CD14-positive monocyte (primary cell): ENCODE measurements at regions not wholly inside any gene's neighbourhood (a gene's known extent, or its start where the extent isn't known, plus 50 kb on each side); places are given as distances from the start of the nearest gene placed in this dataset.

Experiments used
- DNase-seq, 3 donors: peaks; one replicate each; pipeline ENCODE4 v3.0.0-alpha.2; 2011 to 2022
- H2AFZ ChIP-seq: 2 replicates; pipeline ENCODE4 v1.6.0; 2012; ENCODE audit warnings: mild to moderate bottlenecking, low read depth, low read length, inconsistent platforms; ENCODE audit not compliant: insufficient read depth, poor library complexity, severe bottlenecking
- H3K27ac ChIP-seq, 2 donors: 1 replicate in 1 of 2; 2 replicates in 1 of 2; pipeline ENCODE4 v1.5.1; 2012 to 2013; ENCODE audit warnings: low read length in 2 of 2, control low read depth in 1 of 2, inconsistent platforms in 1 of 2, low read depth in 1 of 2, mild to moderate bottlenecking in 1 of 2
- H3K27me3 ChIP-seq, 2 donors: one replicate each; pipeline versions ENCODE4 v1.6.0 to v1.6.1; 2011 to 2013; ENCODE audit warnings: low read length in 2 of 2; ENCODE audit not compliant: control insufficient read depth in 2 of 2, insufficient read depth in 2 of 2
- H3K36me3 ChIP-seq, 2 donors: replicated peaks in 1 of 2; 1 replicate in 1 of 2; 2 replicates in 1 of 2; pipeline versions ENCODE4 v1.5.1 to v1.6.1; 2012 to 2013; ENCODE audit warnings: low read length in 2 of 2, control low read depth in 1 of 2, inconsistent platforms in 1 of 2, mild to moderate bottlenecking in 1 of 2; ENCODE audit not compliant: insufficient read depth in 2 of 2, control insufficient read depth in 1 of 2
- H3K4me1 ChIP-seq, 2 donors: 1 replicate in 1 of 2; 2 replicates in 1 of 2; pipeline versions ENCODE4 v1.5.1 to v1.6.1; 2012 to 2013; ENCODE audit warnings: low read length in 2 of 2, control low read depth in 1 of 2, inconsistent platforms in 1 of 2, mild to moderate bottlenecking in 1 of 2, moderate library complexity in 1 of 2; ENCODE audit not compliant: insufficient read depth in 2 of 2, control insufficient read depth in 1 of 2
- H3K4me2 ChIP-seq: replicated peaks from 2 replicates; pipeline ENCODE3; 2012; ENCODE audit warnings: low read length, moderate library complexity, mild to moderate bottlenecking; ENCODE audit not compliant: poor library complexity, severe bottlenecking; ENCODE audit errors: extremely low read depth
- H3K4me3 ChIP-seq, 3 experiments: fragments of 200-600 bp in 1 of 3; sonication (generic) in 1 of 3; replicated peaks in 1 of 3; 1 replicate in 2 of 3; 2 replicates in 1 of 3; pipeline ENCODE4 v1.5.1; 2011 to 2013; ENCODE audit warnings: low read length in 3 of 3, mild to moderate bottlenecking in 3 of 3, control low read depth in 2 of 3, low read depth in 2 of 3, inconsistent platforms in 1 of 3, moderate library complexity in 1 of 3
- H3K79me2 ChIP-seq: 2 replicates; pipeline ENCODE4 v1.6.0; 2012; ENCODE audit warnings: mild to moderate bottlenecking, control low read depth, inconsistent platforms, low read length, moderate library complexity; ENCODE audit not compliant: insufficient read depth
- H3K9ac ChIP-seq: 2 replicates; pipeline ENCODE4 v1.6.0; 2017; ENCODE audit warnings: low read length, mild to moderate bottlenecking; ENCODE audit not compliant: insufficient read depth, poor library complexity, severe bottlenecking
- H3K9me3 ChIP-seq, 2 donors: replicated peaks in 1 of 2; 1 replicate in 1 of 2; 2 replicates in 1 of 2; pipeline versions ENCODE4 v1.5.1 to v1.6.1; 2012 to 2013; ENCODE audit warnings: low read length in 2 of 2, control low read depth in 1 of 2; ENCODE audit not compliant: control insufficient read depth in 1 of 2, insufficient read depth in 1 of 2
- H4K20me1 ChIP-seq: 2 replicates; pipeline ENCODE4 v1.6.0; 2012; ENCODE audit warnings: mild to moderate bottlenecking, low read length, control low read depth, moderate library complexity; ENCODE audit not compliant: insufficient read depth
- H3K27ac Mint-ChIP-seq, 7 donors: one replicate each; pipeline ENCODE4 v1.8.0; 2020; ENCODE audit warnings: mild to moderate bottlenecking in 7 of 7, mixed read lengths in 7 of 7, moderate library complexity in 6 of 7, inconsistent platforms in 2 of 7
- H3K27me3 Mint-ChIP-seq, 3 donors: one replicate each; pipeline ENCODE4 v1.8.0; 2021 to 2022; ENCODE audit warnings: low read depth in 3 of 3, mild to moderate bottlenecking in 3 of 3, mixed read lengths in 3 of 3, moderate library complexity in 3 of 3, inconsistent platforms in 1 of 3
- H3K36me3 Mint-ChIP-seq, 2 donors: one replicate each; pipeline ENCODE4 v1.8.0; 2020; ENCODE audit warnings: mixed read lengths in 2 of 2, inconsistent platforms in 1 of 2, mild to moderate bottlenecking in 1 of 2
- H3K4me1 Mint-ChIP-seq: one replicate; pipeline ENCODE4 v1.8.0; 2020; ENCODE audit warnings: mild to moderate bottlenecking, mixed read lengths
- H3K4me3 Mint-ChIP-seq, 2 donors: one replicate each; pipeline ENCODE4 v1.8.0; 2020; ENCODE audit warnings: mild to moderate bottlenecking in 2 of 2, mixed read lengths in 2 of 2, moderate library complexity in 1 of 2
- H3K9me3 Mint-ChIP-seq, 7 donors: one replicate each; pipeline ENCODE4 v1.8.0; 2020 to 2022; ENCODE audit warnings: mixed read lengths in 7 of 7, mild to moderate bottlenecking in 6 of 7, moderate library complexity in 6 of 7, inconsistent platforms in 2 of 7
- WGBS: methylation state at CpG from one replicate; pipeline ENCODE4 v1.1.5; 2013; ENCODE audit warnings: missing lambda C conversion rate; ENCODE audit not compliant: insufficient coverage; 5-methylcytosine and 5-hydroxymethylcytosine counted together
- intact Hi-C, 2 donors: fragments of 100-400 bp; cut with micrococcal nuclease; formaldehyde crosslinking; loops; one replicate each; pipeline versions ENCODE4 v1.15.0 to v1.15.1; 2023
- TF ChIP-seq, protein P1 (sequence below): fragments of 200-600 bp; IDR thresholded peaks from one replicate; pipeline ENCODE4 v1.8.0; 2022; ENCODE audit warnings: antibody characterized with exemption, mild to moderate bottlenecking

DNA sequence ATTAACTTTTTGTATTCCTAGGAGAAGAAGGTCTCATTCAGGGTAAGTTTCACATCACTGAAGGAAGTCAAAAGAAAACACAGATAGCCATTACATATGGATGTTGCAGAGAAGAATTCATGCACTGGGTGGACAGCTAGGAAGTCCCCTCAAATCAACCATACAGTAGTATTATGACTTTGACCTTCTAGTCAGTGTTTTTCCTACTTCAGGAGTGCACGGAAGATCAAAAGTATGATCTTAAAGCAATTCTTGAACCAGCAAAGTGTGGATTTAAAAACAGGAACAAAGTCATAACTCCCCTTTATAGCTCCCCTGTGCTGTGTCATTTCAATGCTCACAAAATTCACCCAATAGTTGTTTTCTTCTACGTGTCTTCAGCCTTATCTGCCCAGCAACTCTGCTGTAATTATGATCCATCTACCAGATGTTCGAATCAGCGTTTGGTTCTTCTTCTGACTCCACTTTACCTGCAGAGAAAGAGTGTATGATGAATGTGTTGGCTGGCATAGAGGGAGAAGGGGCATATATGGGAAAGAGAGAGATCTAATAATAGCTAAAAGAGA, 118.1 kb upstream of the MEIS2 start:
- Histone ChIP-seq H3K27me3 (no peaks in the 10 kb centered on the region), H4K20me1 (no peaks in the 10 kb centered on the region), H3K4me3 (no peak overlapping the region), H3K4me1 (no peaks in the 10 kb centered on the region), H3K36me3 (no peaks in the 10 kb centered on the region), H3K27ac (no peak overlapping the region), H3K4me2 (no peak overlapping the region), H3K79me2 (no peaks in the 10 kb centered on the region), H3K9me3 (no peaks in the 10 kb centered on the region), H3K9ac (no peak overlapping the region), H2AFZ (no peak overlapping the region)
- H3K4me1 Mint-ChIP-seq, result no peaks in the 10 kb centered on the region
- DNase-seq, result no peak
- intact Hi-C loops, result no loop called here
- H3K9me3 Mint-ChIP-seq, result peaks cover 0 to 9% (median 3%) of the 10 kb centered on the region in 7 donors
- no CpG with 5 or more reads among the region's 4 CpGs for WGBS
- no peak overlapping the region for H3K27ac Mint-ChIP-seq
- no peak overlapping the region for H3K4me3 Mint-ChIP-seq
- H3K36me3 Mint-ChIP-seq, result no peaks in the 10 kb centered on the region
- TF ChIP-seq, protein P1, sequence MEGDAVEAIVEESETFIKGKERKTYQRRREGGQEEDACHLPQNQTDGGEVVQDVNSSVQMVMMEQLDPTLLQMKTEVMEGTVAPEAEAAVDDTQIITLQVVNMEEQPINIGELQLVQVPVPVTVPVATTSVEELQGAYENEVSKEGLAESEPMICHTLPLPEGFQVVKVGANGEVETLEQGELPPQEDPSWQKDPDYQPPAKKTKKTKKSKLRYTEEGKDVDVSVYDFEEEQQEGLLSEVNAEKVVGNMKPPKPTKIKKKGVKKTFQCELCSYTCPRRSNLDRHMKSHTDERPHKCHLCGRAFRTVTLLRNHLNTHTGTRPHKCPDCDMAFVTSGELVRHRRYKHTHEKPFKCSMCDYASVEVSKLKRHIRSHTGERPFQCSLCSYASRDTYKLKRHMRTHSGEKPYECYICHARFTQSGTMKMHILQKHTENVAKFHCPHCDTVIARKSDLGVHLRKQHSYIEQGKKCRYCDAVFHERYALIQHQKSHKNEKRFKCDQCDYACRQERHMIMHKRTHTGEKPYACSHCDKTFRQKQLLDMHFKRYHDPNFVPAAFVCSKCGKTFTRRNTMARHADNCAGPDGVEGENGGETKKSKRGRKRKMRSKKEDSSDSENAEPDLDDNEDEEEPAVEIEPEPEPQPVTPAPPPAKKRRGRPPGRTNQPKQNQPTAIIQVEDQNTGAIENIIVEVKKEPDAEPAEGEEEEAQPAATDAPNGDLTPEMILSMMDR, result no peak
- no peaks in the 10 kb centered on the region for H3K27me3 Mint-ChIP-seq

DNA sequence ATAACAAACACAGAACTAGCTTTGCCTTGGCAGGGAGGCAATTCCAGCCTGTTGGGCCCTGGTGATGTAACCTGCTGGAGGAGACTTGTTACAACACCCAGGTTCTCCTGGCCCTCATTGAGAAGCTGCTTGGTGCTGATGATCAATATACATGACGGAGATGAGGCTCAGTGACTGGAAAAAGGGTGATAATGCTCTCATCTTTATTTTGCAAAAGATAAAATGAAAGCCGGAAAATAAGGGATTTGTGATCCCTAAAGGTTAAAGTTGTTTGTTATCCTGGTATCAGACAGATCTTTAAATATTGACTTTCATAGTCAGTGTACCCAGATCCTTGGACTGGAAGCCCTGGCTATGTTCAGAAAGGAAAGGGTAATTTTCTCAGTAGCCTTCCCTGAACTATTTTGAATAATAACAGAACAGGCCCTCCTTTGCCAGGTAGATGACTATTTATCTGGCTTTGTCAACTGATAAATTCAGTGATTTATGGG, 118.9 kb upstream of the MEIS2 start:
- no peaks in the 10 kb centered on the region for H3K36me3 ChIP-seq
- Mint-ChIP-seq H3K27me3 (no peaks in the 10 kb centered on the region), H3K36me3 (no peaks in the 10 kb centered on the region), H3K4me1 (no peaks in the 10 kb centered on the region), H3K4me3 (no peak overlapping the region), H3K9me3 (peaks cover 0 to 8% (median 3%) of the 10 kb centered on the region in 7 donors), H3K27ac (no peak overlapping the region)
- no peak overlapping the region for H3K9ac ChIP-seq
- no peak for DNase-seq
- no peaks in the 10 kb centered on the region for H3K9me3 ChIP-seq
- no peak overlapping the region for H2AFZ ChIP-seq
- H3K27ac ChIP-seq, result no peak overlapping the region
- intact Hi-C loops, result no loop called here
- no peaks in the 10 kb centered on the region for H3K4me1 ChIP-seq
- no peak overlapping the region for H3K4me3 ChIP-seq
- H3K27me3 ChIP-seq, result no peaks in the 10 kb centered on the region
- 100% methylated on average over 2 of the region's 2 CpGs for WGBS
- H3K79me2 ChIP-seq, result no peaks in the 10 kb centered on the region
- TF ChIP-seq, protein P1, result no peak
- no peak overlapping the region for H3K4me2 ChIP-seq
- H4K20me1 ChIP-seq, result no peaks in the 10 kb centered on the region
